GM12878 (cell line): ENCODE measurements at regions not wholly inside any gene's neighbourhood (a gene's known extent, or its start where the extent isn't known, plus 50 kb on each side); places are given as distances from the start of the nearest gene placed in this dataset.

Experiments used
- ATAC-seq: fragments of 200-7000 bp; cut with Tn5 transposase; 3 replicates; pipeline ENCODE4 v1.9.1; 2020; ENCODE audit warnings: mild to moderate bottlenecking, moderate library complexity
- BruUV-seq: library from RNA; stranded (reverse); fragments of 400-500 nt; replicated peaks from 2 replicates; lab custom pipeline; 2021; lab: Mats Ljungman, UMichigan
- CTCF ChIA-PET: fragments of 300-600 bp; sonication (Branson Sonifier 250); formaldehyde crosslinking; extraction: SDS; loops from one replicate; lab custom pipeline; 2021; ENCODE audit warnings: inconsistent platforms; lab: Yijun Ruan, JAX
- POLR2A ChIA-PET: fragments of 350-600 bp; formaldehyde crosslinking; extraction: SDS; loops from one replicate; lab custom pipeline; 2021; ENCODE audit warnings: inconsistent platforms; lab: Charles Lee
- RAD21 ChIA-PET: fragments of 300-600 bp; sonication (Branson Sonifier 250); formaldehyde crosslinking; loops from one replicate; lab custom pipeline; 2023; ENCODE audit warnings: antibody characterized with exemption; ENCODE audit not compliant: unreplicated experiment; lab: Charles Lee
- SMC1A ChIA-PET: fragments of 300-600 bp; sonication (Branson Sonifier 250); formaldehyde crosslinking; loops from one replicate; lab custom pipeline; 2023; ENCODE audit not compliant: unreplicated experiment, uncharacterized antibody; lab: Charles Lee
- DNase-seq: peaks from one replicate; pipeline ENCODE4 v3.0.0-alpha.2; 2011; ENCODE audit warnings: low read depth, low spot score
- FAIRE-seq: peaks from 3 replicates; lab custom pipeline; 2011; peaks lifted over from hg19 to GRCh38; lab: Jason Lieb, UNC
- H2AFZ ChIP-seq: 2 replicates; pipeline ENCODE4 v1.6.0; 2011; ENCODE audit warnings: low read depth, low read length, control low read depth; ENCODE audit not compliant: control insufficient read depth
- H3K27ac ChIP-seq: 2 replicates; pipeline ENCODE4 v1.5.1; 2011; ENCODE audit warnings: control low read depth; ENCODE audit not compliant: control insufficient read depth, insufficient read depth
- H3K27me3 ChIP-seq, 2 experiments: replicated peaks in 1 of 2; 2 replicates each; pipeline versions ENCODE4 v1.6.0 to v1.6.1; 2011; ENCODE audit warnings: low read length in 1 of 2; ENCODE audit not compliant: control insufficient read depth in 2 of 2, insufficient read depth in 2 of 2
- H3K36me3 ChIP-seq, 2 experiments: 2 replicates each; pipeline ENCODE4 v1.5.1; 2011; ENCODE audit warnings: low read length in 1 of 2; ENCODE audit not compliant: control insufficient read depth in 2 of 2, insufficient read depth in 2 of 2
- H3K4me1 ChIP-seq: 2 replicates; pipeline ENCODE4 v1.6.1; 2011; ENCODE audit warnings: mild to moderate bottlenecking, low read length, moderate library complexity, mixed read lengths; ENCODE audit not compliant: control insufficient read depth, insufficient read depth
- H3K4me2 ChIP-seq: 2 replicates; pipeline ENCODE4 v1.6.0; 2011; ENCODE audit warnings: control low read depth; ENCODE audit not compliant: control insufficient read depth, insufficient read depth
- H3K4me3 ChIP-seq: fragments of 200-600 bp; sonication (generic); 2 replicates; pipeline ENCODE4 v1.5.1; 2016
- H3K79me2 ChIP-seq: 2 replicates; pipeline ENCODE4 v1.6.0; 2011; ENCODE audit warnings: low read length; ENCODE audit not compliant: control insufficient read depth, insufficient read depth
- H3K9ac ChIP-seq: 2 replicates; pipeline ENCODE4 v1.8.0; 2011; ENCODE audit warnings: low read length, control low read depth, mixed read lengths; ENCODE audit not compliant: control insufficient read depth, insufficient read depth
- H3K9me3 ChIP-seq: replicated peaks from 3 replicates; pipeline ENCODE4 v1.5.1; 2011; ENCODE audit warnings: mild to moderate bottlenecking, low read length; ENCODE audit not compliant: control insufficient read depth, insufficient read depth
- H4K20me1 ChIP-seq: 2 replicates; pipeline ENCODE4 v1.6.0; 2011; ENCODE audit not compliant: control insufficient read depth, insufficient read depth
- BHLHE40 ChIP-seq, 2 experiments: fragments of 450-650 bp in 1 of 2; IDR thresholded peaks; 2 replicates each; pipeline ENCODE4 v1.6.1; 2011 to 2017; ENCODE audit warnings: low read depth in 2 of 2, borderline replicate concordance in 1 of 2, improper control_type of control experiment in 1 of 2, low read length in 1 of 2, mild to moderate bottlenecking in 1 of 2
- CBX5 ChIP-seq: sonication (generic); IDR thresholded peaks from 2 replicates; pipeline ENCODE4 v1.6.1; 2016; ENCODE audit warnings: low read depth, moderate library complexity, mild to moderate bottlenecking, inconsistent platforms
- CTCF ChIP-seq, 3 experiments: IDR thresholded peaks in 2 of 3; conservative IDR thresholded peaks in 1 of 3; 2 replicates each; pipeline ENCODE4 v1.5.1; 2011; ENCODE audit warnings: low read depth in 3 of 3, low read length in 3 of 3, mild to moderate bottlenecking in 3 of 3, control low read depth in 2 of 3, moderate library complexity in 2 of 3, inconsistent platforms in 1 of 3, mixed read lengths in 1 of 3; ENCODE audit not compliant: control insufficient read depth in 2 of 3, insufficient read depth in 1 of 3; ENCODE audit errors: extremely low read depth in 1 of 3
- ESRRA ChIP-seq: IDR thresholded peaks from 2 replicates; pipeline ENCODE4 v1.6.1; 2012; ENCODE audit warnings: mild to moderate bottlenecking, low read length, improper control_type of control experiment
- JUNB ChIP-seq: IDR thresholded peaks from 2 replicates; pipeline ENCODE4 v1.6.1; 2016; ENCODE audit warnings: antibody characterized with exemption, mild to moderate bottlenecking
- NBN ChIP-seq: fragments of 450-650 bp; IDR thresholded peaks from 2 replicates; pipeline ENCODE4 v1.6.1; 2016
- NR2F1 ChIP-seq: fragments of 450-650 bp; conservative IDR thresholded peaks from 2 replicates; pipeline ENCODE4 v1.6.1; 2017; ENCODE audit warnings: mild to moderate bottlenecking
- PAX5 ChIP-seq: IDR thresholded peaks from 2 replicates; pipeline ENCODE4 v1.6.1; 2011; ENCODE audit warnings: low read depth, low read length, borderline replicate concordance
- RAD51 ChIP-seq: fragments of 450-650 bp; IDR thresholded peaks from 2 replicates; pipeline ENCODE4 v1.6.1; 2016; ENCODE audit warnings: moderate library complexity, mild to moderate bottlenecking, inconsistent platforms
- SUZ12 ChIP-seq: fragments of 200-600 bp; sonication (generic); IDR thresholded peaks from one replicate; pipeline ENCODE4 v1.6.1; 2018; ENCODE audit warnings: antibody characterized with exemption, mild to moderate bottlenecking; ENCODE audit not compliant: unreplicated experiment
- TBL1XR1 ChIP-seq: IDR thresholded peaks from 2 replicates; pipeline ENCODE4 v1.6.1; 2012; ENCODE audit warnings: low read depth, low read length, improper control_type of control experiment
- WGBS: methylation state at CpG from one replicate; pipeline ENCODE4 v1.1.6; 2016; ENCODE audit warnings: low lambda C conversion rate; ENCODE audit not compliant: insufficient replicate concordance, insufficient coverage; ENCODE audit errors: missing lambda C conversion rate; 5-methylcytosine and 5-hydroxymethylcytosine counted together
- in situ Hi-C: fragments of 300-500 bp; cut with MboI; formaldehyde crosslinking; loops from 9 replicates; pipeline ENCODE4 v1.14.3; 2018; ENCODE audit warnings: mixed read lengths
- intact Hi-C: fragments of 100-400 bp; cut with micrococcal nuclease; formaldehyde crosslinking; loops from one replicate; pipeline ENCODE4 v1.14.2; 2022; ENCODE audit not compliant: unreplicated experiment

GRCh38 chr1:43031316-43032203, 72.9 kb upstream of the SLC2A1 start:
- Histone ChIP-seq H3K4me1 (no peaks in the 10 kb centered on the region), H3K4me3 (no peak overlapping the region), H3K27me3 (no peaks in the 10 kb centered on the region), H3K4me2 (no peak overlapping the region), H4K20me1 (no peaks in the 10 kb centered on the region), H3K79me2 (no peaks in the 10 kb centered on the region), H3K36me3 (no peaks in the 10 kb centered on the region), H2AFZ (no peak overlapping the region), H3K27ac (no peak overlapping the region), H3K9ac (no peak overlapping the region), H3K9me3 (no peaks in the 10 kb centered on the region)
- POLR2A ChIA-PET = interaction anchor here (0.7 kb wide), 1 partner anchor 701 kb away, joined by 7 read pairs; no protein-coding TSS in a partner anchor
- RAD21 ChIA-PET = interaction anchor here (0.8 kb wide), 1 partner anchor 42 kb away, joined by 4 read pairs; no protein-coding TSS in a partner anchor
- ATAC-seq (no peak), FAIRE-seq (no peak), DNase-seq (no peak)
- CTCF ChIA-PET = no interaction called here
- intact Hi-C loops (no loop called here), in situ Hi-C loops (no loop called here)
- WGBS = 77% methylated on average over 8 of the region's 14 CpGs
- SMC1A ChIA-PET = interaction anchor here (0.7 kb wide), 1 partner anchor 14 kb away, joined by 3 read pairs; no protein-coding TSS in a partner anchor
- TF ChIP-seq NR2F1 = no peak
- no peak for TF ChIP-seq SUZ12
- no peak for TF ChIP-seq CTCF (IDR thresholded peaks at IDR 0.05 in 2 of 3, conservative IDR thresholded peaks at IDR 0.05 in 1 of 3; ENCODE audit: control insufficient read depth in 2 of 3, extremely low read depth in 1 of 3, insufficient read depth in 1 of 3, low read depth in 3 of 3, low read length in 3 of 3)
- no peak for TF ChIP-seq TBL1XR1
- TF ChIP-seq CBX5 = no peak
- no peak for TF ChIP-seq ESRRA
- no peak for TF ChIP-seq JUNB
- TF ChIP-seq PAX5 = no peak
- no peak for TF ChIP-seq NBN
- TF ChIP-seq RAD51 = no peak
- TF ChIP-seq BHLHE40 (IDR thresholded peaks at IDR 0.05; ENCODE audit: borderline replicate concordance in 1 of 2, low read depth in 2 of 2, low read length in 1 of 2) = no peak
- BruUV-seq = no TSS peak
